ENCODE measurements at regions not wholly inside any gene's neighbourhood (a gene's known extent, or its start where the extent isn't known, plus 50 kb on each side); places are given as distances from the start of the nearest gene placed in this dataset.
"Not testable (repeated sequence)": the region's sequence is repeated elsewhere in the genome, so short reads cannot be mapped to it uniquely, and the experiment has no call there.

- H3K4me3 ChIP-seq (replicated peaks in 1 of 3), result no peak overlapping the region
- H3K27me3 ChIP-seq, result no peaks in the 10 kb centered on the region
- H3K36me3 ChIP-seq, result no peaks in the 10 kb centered on the region
- intact Hi-C loops (cut with DNase I), result no loop called here
- DNase-seq, result no peak
- no peak overlapping the region for H3K27ac ChIP-seq
- WGBS, 2 donors, result 75 to 76% methylated on average over 3 of the region's 3 CpGs
- no peaks in the 10 kb centered on the region for H3K9me3 ChIP-seq
- TF ChIP-seq POLR2A (IDR thresholded peaks at IDR 0.05) (no peak), CTCF (IDR thresholded peaks at IDR 0.05) (no peak)
- H3K4me1 ChIP-seq, result peaks cover 13 to 15% of the 10 kb centered on the region in 2 donors
These were observed 711.6 kb downstream of the MECOM start for GRCh38 chr3:168951884-168952283.

GRCh38 chr3:168951368-168951767 is 712.1 kb downstream of the MECOM start:
- intact Hi-C loops (cut with DNase I), result no loop called here
- TF ChIP-seq CTCF (IDR thresholded peaks at IDR 0.05) (no peak), POLR2A (IDR thresholded peaks at IDR 0.05) (no peak)
- Histone ChIP-seq H3K4me3 (replicated peaks in 1 of 3) (no peak overlapping the region), H3K27ac (no peak overlapping the region), H3K27me3 (no peaks in the 10 kb centered on the region), H3K4me1 (peaks cover 13 to 15% of the 10 kb centered on the region in 2 donors), H3K36me3 (no peaks in the 10 kb centered on the region), H3K9me3 (no peaks in the 10 kb centered on the region)
- no peak for DNase-seq
- 80 to 81% methylated on average over 4 of the region's 4 CpGs for WGBS, 2 donors

GRCh38 chr3:168950622-168951021 is 712.9 kb downstream of the MECOM start:
- H3K27me3 ChIP-seq, result no peaks in the 10 kb centered on the region
- no peaks in the 10 kb centered on the region for H3K36me3 ChIP-seq
- 60 to 85% methylated on average over 1 of the region's 1 CpG for WGBS, 2 donors
- TF ChIP-seq POLR2A (IDR thresholded peaks at IDR 0.05) (no peak), CTCF (IDR thresholded peaks at IDR 0.05) (no peak)
- no peak for DNase-seq
- H3K4me3 ChIP-seq (replicated peaks in 1 of 3), result no peak overlapping the region
- H3K27ac ChIP-seq, result no peak overlapping the region
- H3K4me1 ChIP-seq, result peaks cover 11 to 12% of the 10 kb centered on the region in 2 donors
- H3K9me3 ChIP-seq, result no peaks in the 10 kb centered on the region
- intact Hi-C loops (cut with DNase I), result no loop called here

GRCh38 chr3:168939651-168940238 is 723.8 kb downstream of the MECOM start:
- Histone ChIP-seq H3K27me3 (no peaks in the 10 kb centered on the region), H3K9me3 (no peaks in the 10 kb centered on the region), H3K27ac (no peak overlapping the region), H3K36me3 (no peaks in the 10 kb centered on the region), H3K4me3 (replicated peaks in 1 of 3) (no peak overlapping the region), H3K4me1 (no peaks in the 10 kb centered on the region)
- intact Hi-C loops (cut with DNase I), result no loop called here
- no peak for DNase-seq
- TF ChIP-seq POLR2A (IDR thresholded peaks at IDR 0.05) (no peak), CTCF (IDR thresholded peaks at IDR 0.05) (no peak)
- 85 to 94% methylated on average over 1 of the region's 1 CpG for WGBS, 2 donors

GRCh38 chr3:168933614-168934013 is 729.9 kb downstream of the MECOM start:
- no peak overlapping the region for H3K4me3 ChIP-seq (replicated peaks in 1 of 3)
- H3K4me1 ChIP-seq, result no peaks in the 10 kb centered on the region
- TF ChIP-seq CTCF (IDR thresholded peaks at IDR 0.05) (no peak), POLR2A (IDR thresholded peaks at IDR 0.05) (no peak)
- no peak overlapping the region for H3K27ac ChIP-seq
- DNase-seq, result no peak
- H3K27me3 ChIP-seq, result no peaks in the 10 kb centered on the region
- WGBS, 2 donors, result 79 to 90% methylated on average over 5 of the region's 5 CpGs
- intact Hi-C loops (cut with DNase I), result no loop called here
- no peaks in the 10 kb centered on the region for H3K9me3 ChIP-seq
- no peaks in the 10 kb centered on the region for H3K36me3 ChIP-seq

GRCh38 chr3:168929997-168930396 is 733.5 kb downstream of the MECOM start:
- H3K36me3 ChIP-seq; H3K9me3 ChIP-seq; H3K27me3 ChIP-seq; H3K4me1 ChIP-seq; H3K4me3 ChIP-seq (replicated peaks in 1 of 3); H3K27ac ChIP-seq; intact Hi-C loops (cut with DNase I); DNase-seq: not testable (repeated sequence)
- WGBS, 2 donors, result 60 to 88% methylated on average over 3 of the region's 3 CpGs

Measured in thyroid gland (tissue), 4 donors.